Upper lobe of left lung (tissue), 6 donors: ENCODE measurements at regions not wholly inside any gene's neighbourhood (a gene's known extent, or its start where the extent isn't known, plus 50 kb on each side); places are given as distances from the start of the nearest gene placed in this dataset.

Experiments
- ATAC-seq, 2 donors: fragments of 200-7000 bp; cut with Tn5 transposase; one replicate each; pipeline ENCODE4 v1.9.1; 2022; ENCODE audit warnings: mild to moderate bottlenecking in 2 of 2, moderate library complexity in 2 of 2; ENCODE audit not compliant: low FRiP score in 2 of 2
- DNase-seq, 2 donors: peaks; one replicate each; pipeline ENCODE4 v3.0.0-alpha.2; 2019 to 2020
- H3K27ac ChIP-seq, 4 donors: fragments of 200-600 bp; sonication (generic); one replicate each; pipeline ENCODE4 v1.5.1; 2016 to 2019
- H3K27me3 ChIP-seq, 4 donors: fragments of 200-600 bp; sonication (generic); one replicate each; pipeline ENCODE4 v1.5.1; 2017 to 2019
- H3K36me3 ChIP-seq, 4 donors: fragments of 200-600 bp; sonication (generic); one replicate each; pipeline ENCODE4 v1.5.1; 2016 to 2019
- H3K4me1 ChIP-seq, 4 donors: fragments of 200-600 bp; sonication (generic); one replicate each; pipeline ENCODE4 v1.5.1; 2018 to 2019
- H3K4me3 ChIP-seq, 4 donors: fragments of 200-600 bp; sonication (generic); one replicate each; pipeline ENCODE4 v1.5.1; 2017 to 2019; ENCODE audit warnings: mild to moderate bottlenecking in 2 of 4, moderate library complexity in 1 of 4
- H3K9me3 ChIP-seq, 4 donors: fragments of 200-600 bp; sonication (generic); one replicate each; pipeline ENCODE4 v1.5.1; 2018 to 2019
- CTCF ChIP-seq, 6 experiments: fragments of 450-650 bp in 4 of 6; fragments of 200-600 bp in 2 of 6; sonication (generic) in 2 of 6; IDR thresholded peaks; one replicate each; pipeline ENCODE4 v1.5.1; 2016 to 2019; ENCODE audit warnings: antibody characterized with exemption in 6 of 6
- EP300 ChIP-seq, 4 donors: sonication (generic); formaldehyde crosslinking; IDR thresholded peaks; one replicate each; pipeline ENCODE4 v1.5.1; 2017; ENCODE audit warnings: antibody characterized with exemption in 4 of 4, control low read depth in 2 of 4
- POLR2A ChIP-seq, 4 donors: fragments of 450-650 bp; IDR thresholded peaks; one replicate each; pipeline ENCODE4 v1.5.1; 2016 to 2017; ENCODE audit warnings: antibody characterized with exemption in 4 of 4, mild to moderate bottlenecking in 2 of 4
- POLR2AphosphoS5 ChIP-seq, 2 donors: sonication (generic); formaldehyde crosslinking; IDR thresholded peaks; one replicate each; pipeline ENCODE4 v1.5.1; 2017; ENCODE audit warnings: antibody characterized with exemption in 2 of 2
- WGBS, 2 donors: methylation state at CpG; one replicate each; pipeline ENCODE4 v1.1.5; 2017 to 2018; 5-methylcytosine and 5-hydroxymethylcytosine counted together
- donor health status: DM: no; HTN: no; CAD: no; lungs with moderate emphysema.
- donor health status: DM: no; HTN: yes; CAD: no; lungs with severe emphysema.

GRCh38 chr2:7972670-7973069 is 709.2 kb upstream of the ID2 start:
- H3K27me3 ChIP-seq, result no peaks in the 10 kb centered on the region
- no peaks in the 10 kb centered on the region for H3K9me3 ChIP-seq
- no peaks in the 10 kb centered on the region for H3K36me3 ChIP-seq
- no peaks in the 10 kb centered on the region for H3K4me1 ChIP-seq
- no peak for TF ChIP-seq CTCF (IDR thresholded peaks at IDR 0.05)
- TF ChIP-seq POLR2A (IDR thresholded peaks at IDR 0.05), result no peak
- TF ChIP-seq POLR2AphosphoS5 (IDR thresholded peaks at IDR 0.05), result no peak
- TF ChIP-seq EP300 (IDR thresholded peaks at IDR 0.05), result no peak
- 87% methylated on average over 4 to 7 of the region's 7 CpGs for WGBS, 2 donors
- no peak for DNase-seq
- no peak overlapping the region for H3K27ac ChIP-seq
- H3K4me3 ChIP-seq, result no peak overlapping the region
- ATAC-seq, result no peak

- H3K4me1 ChIP-seq, result no peaks in the 10 kb centered on the region
- H3K27me3 ChIP-seq, result no peaks in the 10 kb centered on the region
- H3K9me3 ChIP-seq, result no peaks in the 10 kb centered on the region
- H3K4me3 ChIP-seq, result no peak overlapping the region
- TF ChIP-seq CTCF (IDR thresholded peaks at IDR 0.05), result no peak
- no peak for TF ChIP-seq POLR2AphosphoS5 (IDR thresholded peaks at IDR 0.05)
- TF ChIP-seq POLR2A (IDR thresholded peaks at IDR 0.05), result no peak
- no peak for TF ChIP-seq EP300 (IDR thresholded peaks at IDR 0.05)
- no peak overlapping the region for H3K27ac ChIP-seq
- 89% methylated on average over 8 of the region's 8 CpGs for WGBS, 2 donors
- ATAC-seq (no peak), DNase-seq (no peak)
- H3K36me3 ChIP-seq, result no peaks in the 10 kb centered on the region
These were observed 707.9 kb upstream of the ID2 start for GRCh38 chr2:7973801-7974480.

- Histone ChIP-seq H3K36me3 (no peaks in the 10 kb centered on the region), H3K9me3 (no peaks in the 10 kb centered on the region), H3K27ac (no peak overlapping the region), H3K4me3 (no peak overlapping the region), H3K27me3 (no peaks in the 10 kb centered on the region), H3K4me1 (no peaks in the 10 kb centered on the region)
- DNase-seq, result no peak
- TF ChIP-seq EP300 (IDR thresholded peaks at IDR 0.05) (no peak), POLR2A (IDR thresholded peaks at IDR 0.05) (no peak), POLR2AphosphoS5 (IDR thresholded peaks at IDR 0.05) (no peak), CTCF (IDR thresholded peaks at IDR 0.05) (no peak)
- ATAC-seq, result no peak
- WGBS, 2 donors, result 91 to 95% methylated on average over 5 of the region's 5 CpGs
These were observed 706.9 kb upstream of the ID2 start for GRCh38 chr2:7974936-7975335.

GRCh38 chr2:7976206-7976605 is 705.6 kb upstream of the ID2 start:
- Histone ChIP-seq H3K4me1 (no peaks in the 10 kb centered on the region), H3K4me3 (no peak overlapping the region), H3K27me3 (no peaks in the 10 kb centered on the region), H3K36me3 (no peaks in the 10 kb centered on the region), H3K27ac (no peak overlapping the region), H3K9me3 (no peaks in the 10 kb centered on the region)
- ATAC-seq (no peak), DNase-seq (no peak)
- TF ChIP-seq EP300 (IDR thresholded peaks at IDR 0.05), result no peak
- TF ChIP-seq POLR2AphosphoS5 (IDR thresholded peaks at IDR 0.05), result no peak
- TF ChIP-seq CTCF (IDR thresholded peaks at IDR 0.05), result no peak
- no peak for TF ChIP-seq POLR2A (IDR thresholded peaks at IDR 0.05)
- 66 to 67% methylated on average over 7 of the region's 7 CpGs for WGBS, 2 donors

GRCh38 chr2:7977981-7978380 is 703.9 kb upstream of the ID2 start:
- Histone ChIP-seq H3K4me1 (no peaks in the 10 kb centered on the region), H3K4me3 (no peak overlapping the region), H3K27me3 (no peaks in the 10 kb centered on the region), H3K27ac (no peak overlapping the region), H3K36me3 (no peaks in the 10 kb centered on the region), H3K9me3 (peaks cover 0 to 8% (median 0%) of the 10 kb centered on the region in 4 donors)
- WGBS, 2 donors, result 70 to 77% methylated on average over 8 of the region's 8 CpGs
- no peak for DNase-seq
- TF ChIP-seq POLR2AphosphoS5 (IDR thresholded peaks at IDR 0.05) (no peak), POLR2A (IDR thresholded peaks at IDR 0.05) (no peak), EP300 (IDR thresholded peaks at IDR 0.05) (no peak), CTCF (IDR thresholded peaks at IDR 0.05) (no peak)
- no peak for ATAC-seq
